ENCODE measurements at regions not wholly inside any gene's neighbourhood (a gene's known extent, or its start where the extent isn't known, plus 50 kb on each side); places are given as distances from the start of the nearest gene placed in this dataset.
A peak's percentile ranks its signal among the peaks of the same experiment; 100 is the strongest.

DNA sequence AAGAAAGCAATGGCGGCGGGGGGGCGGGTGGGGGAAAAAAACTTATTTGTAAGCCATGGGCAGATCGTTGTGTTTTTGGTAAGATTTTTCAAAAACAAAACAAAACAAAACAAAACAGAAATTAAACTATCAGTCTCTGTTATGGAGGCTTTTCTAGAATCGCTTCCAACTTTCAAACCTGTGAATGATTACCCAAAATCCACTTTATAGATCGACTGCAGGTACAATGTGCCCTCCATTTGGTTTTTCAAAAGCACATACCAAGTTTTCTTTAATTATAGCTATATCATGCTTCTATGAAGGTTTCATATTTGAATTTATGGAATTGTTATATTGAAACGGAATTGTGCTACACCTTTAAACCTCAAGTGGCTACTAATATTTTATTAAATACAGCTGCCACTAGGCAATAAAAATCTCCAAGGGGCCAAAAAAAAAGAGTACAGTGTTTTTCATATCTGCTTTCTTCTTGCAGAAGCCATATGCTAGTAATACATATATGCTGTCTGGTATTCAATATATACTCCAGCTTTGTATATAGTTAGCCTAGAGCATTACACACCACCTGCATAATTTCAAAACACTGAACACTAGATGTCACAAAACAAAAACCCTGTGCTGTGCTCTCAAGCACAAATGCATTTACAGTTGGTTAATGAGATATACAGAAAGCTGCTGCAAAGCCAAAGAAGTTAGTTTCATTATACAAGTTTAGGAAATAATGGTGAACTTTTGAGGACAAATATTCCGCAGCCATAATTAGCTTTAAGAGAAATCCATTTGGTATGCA, 683.8 kb upstream of the NR2F2 start:
- DNase-seq (ENCODE audit: low read depth): no peak

DNA sequence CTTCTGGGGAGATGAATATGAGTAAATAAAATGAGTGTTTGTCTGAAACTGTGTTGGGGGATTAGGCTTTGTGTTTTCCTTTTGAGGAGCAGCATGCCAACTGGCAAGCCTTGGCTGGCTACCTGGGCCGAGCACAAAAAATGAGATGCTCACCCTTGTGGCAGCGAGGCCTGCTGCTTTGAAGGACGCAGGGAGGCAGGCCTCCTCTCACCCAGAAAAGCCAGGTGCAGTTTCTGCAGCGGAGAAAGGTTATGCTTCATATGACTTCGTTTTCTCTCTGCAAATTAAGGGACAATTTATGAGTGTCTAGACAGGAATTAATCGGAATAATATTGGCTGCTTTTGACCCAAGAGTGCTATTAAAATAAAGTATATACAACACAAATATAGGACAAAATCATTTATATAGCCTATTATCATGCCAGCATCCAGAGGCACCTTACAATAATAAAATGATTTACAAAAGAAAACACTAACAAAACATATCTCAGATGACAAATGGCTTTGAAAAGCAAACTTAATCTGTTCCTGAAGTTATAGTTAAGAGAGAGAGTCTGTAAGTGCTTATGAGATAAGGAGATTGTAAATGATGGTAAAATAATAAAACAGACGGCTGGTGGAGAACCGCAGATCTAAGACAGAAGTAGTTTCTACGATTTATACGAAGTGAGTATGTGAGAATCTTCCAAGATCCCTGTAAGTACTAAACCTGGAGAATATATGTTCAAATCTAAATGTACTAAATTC, 682.8 kb upstream of the NR2F2 start:
- no peak for DNase-seq (ENCODE audit: low read depth)

DNA sequence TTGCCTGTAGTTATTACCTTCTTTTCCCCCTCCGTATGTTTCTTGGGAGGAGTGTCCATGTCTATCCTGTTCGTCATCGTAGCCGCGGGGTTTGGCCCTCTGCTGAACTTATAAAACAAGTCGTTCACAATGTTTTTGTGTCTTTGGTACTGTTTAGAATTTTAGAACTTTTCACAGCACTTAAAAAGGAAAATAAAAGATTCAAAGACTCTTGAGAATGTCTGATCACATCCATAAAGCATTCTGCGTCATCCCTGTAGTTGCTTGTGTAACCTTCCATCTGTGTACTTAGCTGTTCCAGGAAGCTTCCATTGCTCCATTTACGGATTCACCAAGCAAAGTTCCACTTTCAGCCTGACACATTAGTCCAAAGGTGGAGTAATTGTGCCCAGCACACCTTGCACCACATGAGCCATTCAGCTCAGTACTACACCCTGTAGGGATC, 677.1 kb upstream of the NR2F2 start:
- DNase-seq (ENCODE audit: low read depth): peak; percentile 79

DNA sequence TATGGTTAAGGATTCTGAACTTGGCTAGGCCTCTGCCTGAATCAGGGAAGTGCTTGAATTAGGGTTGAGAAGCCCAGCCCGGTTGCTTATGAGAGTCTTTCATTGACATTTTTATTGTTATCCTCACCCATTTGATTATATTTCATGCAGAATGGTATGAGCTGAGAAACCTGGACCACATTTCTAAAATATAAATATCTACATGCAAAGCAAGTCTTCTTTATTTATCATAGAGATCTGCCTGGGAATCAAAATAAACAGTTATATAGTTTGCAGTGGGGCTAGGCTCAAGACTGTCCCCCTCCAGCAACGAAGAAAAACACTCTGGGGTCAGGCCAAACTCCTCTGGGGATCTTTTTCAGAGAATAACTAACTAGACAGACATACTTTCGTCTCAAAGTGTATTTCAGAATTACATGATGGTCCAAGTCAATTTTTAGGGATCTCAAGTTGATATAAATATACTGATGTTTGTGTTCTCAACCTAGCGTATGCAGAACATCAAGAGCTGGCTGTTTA, 675.4 kb upstream of the NR2F2 start:
- DNase-seq (ENCODE audit: low read depth): no peak

DNA sequence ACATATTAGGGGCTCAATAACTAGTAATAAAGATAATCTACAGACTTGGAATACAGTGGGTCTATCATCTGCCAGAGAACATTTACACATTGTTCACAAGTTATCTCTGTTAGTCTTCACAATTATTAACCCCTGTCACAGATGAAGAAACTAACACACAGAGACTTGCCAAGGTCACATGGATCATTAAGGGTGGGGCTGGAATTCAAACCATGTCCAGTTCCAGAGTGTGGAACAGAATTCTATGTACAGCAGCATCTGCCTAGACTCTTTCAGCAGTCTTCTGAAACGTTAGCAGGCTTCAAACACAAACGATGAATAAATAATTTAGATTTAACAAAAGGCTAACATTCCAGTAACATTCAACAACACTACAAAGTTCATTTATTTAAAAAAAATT, 673.9 kb upstream of the NR2F2 start:
- no peak for DNase-seq (ENCODE audit: low read depth)

DNA sequence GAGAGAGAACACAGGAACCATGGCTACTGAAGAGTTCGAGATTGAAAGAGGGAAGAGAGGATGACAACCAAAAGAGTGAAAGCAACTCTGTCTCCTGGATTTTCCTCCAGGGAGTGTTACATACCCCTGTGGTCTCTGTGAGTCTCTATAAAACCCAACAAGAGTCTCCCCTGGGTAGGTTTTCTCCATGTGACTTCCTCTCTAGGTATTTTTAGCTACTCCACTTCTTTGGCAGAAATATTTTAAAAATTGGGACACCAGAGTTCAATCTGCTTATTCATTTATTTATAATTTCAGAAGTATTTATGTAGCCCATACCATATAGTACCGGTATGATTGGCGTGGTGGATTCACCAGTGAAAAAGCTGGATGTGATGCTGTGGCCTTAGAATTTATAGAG, 671.7 kb upstream of the NR2F2 start:
- no peak for DNase-seq (ENCODE audit: low read depth)

DNA sequence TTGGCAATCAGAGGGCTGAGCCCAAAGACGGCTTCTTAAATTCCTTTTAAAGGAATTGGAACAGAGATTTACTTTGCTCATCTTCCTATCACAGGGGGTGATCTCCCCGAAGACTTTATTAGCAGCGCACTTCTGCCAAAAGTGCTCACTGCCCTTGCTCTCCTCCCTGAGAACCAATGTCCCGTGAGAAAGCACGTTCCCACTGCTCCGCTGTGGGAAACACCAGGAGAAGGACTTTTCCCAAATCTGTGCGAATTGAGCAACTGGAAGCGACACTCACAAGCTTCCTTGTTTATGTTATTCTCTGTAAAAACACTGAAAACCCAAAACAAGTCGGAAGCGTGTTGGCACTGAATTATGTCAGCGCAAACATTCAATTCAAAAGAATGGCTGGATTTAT, 670.8 kb upstream of the NR2F2 start:
- DNase-seq (ENCODE audit: low read depth): no peak

DNA sequence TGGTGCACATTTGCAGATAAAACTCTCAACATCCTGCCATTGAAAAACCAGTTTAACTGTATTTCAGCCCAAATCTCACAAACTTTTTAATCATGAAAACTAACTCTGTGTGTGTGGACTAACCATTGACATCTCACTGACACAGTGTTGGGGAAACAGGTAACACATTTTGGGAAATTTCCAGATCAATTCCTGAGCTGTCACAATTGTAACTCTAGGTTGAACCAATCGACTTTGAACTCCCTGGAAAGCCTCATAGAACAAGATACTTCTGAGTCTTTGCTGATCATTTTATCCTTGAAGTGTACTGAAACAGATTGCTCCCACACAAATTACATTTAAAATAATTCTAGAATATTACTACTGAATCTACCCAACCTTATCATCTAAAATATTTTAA, 667.9 kb upstream of the NR2F2 start:
- DNase-seq (ENCODE audit: low read depth): no peak

DNA sequence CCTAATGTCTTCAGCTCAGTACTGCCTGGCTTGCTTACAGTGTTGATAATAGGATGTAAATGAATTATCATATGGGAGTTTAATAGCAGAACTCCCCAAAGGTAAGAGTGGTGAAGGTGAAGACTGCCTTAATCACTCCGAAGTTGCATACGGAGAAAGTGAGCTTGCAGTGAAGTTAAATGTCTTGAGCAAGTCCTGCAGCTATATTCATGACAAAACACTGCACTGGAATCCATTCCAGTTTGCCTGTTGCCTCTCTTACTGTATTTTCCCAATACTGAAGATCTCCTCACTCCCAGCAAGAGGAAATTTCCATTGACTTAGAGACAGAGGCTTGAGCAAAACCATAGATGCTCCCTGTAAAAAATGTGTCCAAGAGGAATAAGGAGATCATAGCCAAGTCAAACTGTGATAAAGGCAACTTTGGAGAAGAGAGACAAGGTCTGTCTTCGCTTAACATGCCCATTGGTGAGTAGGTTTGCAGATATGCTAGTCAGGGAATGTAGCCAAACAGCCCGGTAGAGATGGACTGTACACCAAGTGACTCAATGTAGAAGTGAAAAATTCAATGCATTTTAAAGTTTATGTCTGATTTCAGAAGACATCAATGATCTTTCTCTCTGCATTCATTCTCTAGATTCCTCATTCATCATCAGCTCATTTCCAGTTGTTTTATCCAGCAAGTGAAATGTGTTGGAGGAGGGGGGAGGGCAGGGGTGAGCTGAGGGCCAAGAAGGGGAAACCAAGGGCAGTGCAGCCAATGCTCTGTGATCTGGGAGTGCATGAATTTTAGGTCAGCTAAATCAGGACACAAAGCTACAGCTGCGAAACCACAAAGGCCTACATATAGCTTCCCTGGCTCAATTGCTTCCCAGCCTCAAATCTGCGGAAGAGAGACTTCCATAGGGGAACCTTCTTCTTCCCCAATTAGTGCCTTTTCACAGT, 667.1 kb upstream of the NR2F2 start:
- DNase-seq (ENCODE audit: low read depth): peak; percentile 19

DNA sequence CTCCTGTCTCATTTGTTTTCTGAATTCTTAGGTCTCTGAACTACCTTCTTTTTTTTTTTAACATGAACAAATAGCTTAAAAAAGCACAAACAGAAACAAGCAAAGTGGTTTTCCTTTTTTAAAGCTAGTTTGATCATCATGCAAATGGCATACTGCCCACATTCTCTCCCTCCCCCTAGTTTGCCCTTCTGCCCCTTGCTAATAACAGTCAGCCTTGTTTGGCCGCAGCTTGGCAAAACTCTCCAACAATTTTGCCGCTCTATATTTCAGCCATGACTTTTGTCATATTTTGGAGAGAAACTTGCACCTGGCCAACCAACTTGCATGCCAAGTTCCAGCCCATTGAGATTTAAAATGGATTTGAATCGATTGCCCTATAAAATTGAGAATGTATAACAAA, 666.0 kb upstream of the NR2F2 start:
- peak; percentile 33 for DNase-seq (ENCODE audit: low read depth)

DNA sequence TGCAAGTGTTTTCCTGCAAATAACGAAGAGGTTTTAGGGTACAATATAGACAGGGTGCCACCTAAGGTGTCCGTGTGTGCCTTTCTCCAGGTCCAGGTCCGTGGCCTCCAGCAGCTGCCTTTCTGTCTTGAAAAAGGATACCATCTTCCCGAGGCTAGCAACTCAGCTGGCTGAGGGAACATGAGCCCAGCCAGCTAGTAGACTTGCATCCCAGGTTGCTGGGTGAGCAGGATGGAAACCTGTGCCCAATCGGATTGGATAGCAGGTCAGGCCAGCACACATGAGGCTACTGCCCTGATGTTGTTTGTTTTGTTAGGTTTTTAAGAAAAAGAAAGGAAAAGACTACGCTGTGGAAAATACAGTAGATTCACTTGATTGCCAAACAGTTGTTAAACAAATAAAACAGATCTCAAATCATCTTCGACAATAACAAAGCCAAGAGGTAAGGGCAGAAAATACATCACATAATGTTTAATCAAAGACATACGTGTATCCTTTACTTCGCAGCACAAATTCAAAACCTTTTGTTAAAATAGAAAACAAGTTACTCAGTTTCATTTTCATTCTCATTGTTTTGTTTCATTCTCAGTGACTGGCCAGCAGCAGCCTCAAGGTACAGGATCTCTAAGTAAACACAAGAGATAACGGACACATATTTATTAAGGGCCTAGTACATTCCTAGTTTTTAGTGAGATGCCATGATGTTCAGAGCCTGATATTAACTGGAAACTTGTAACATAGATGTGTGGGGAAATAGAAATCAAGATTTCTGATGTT, 661.2 kb upstream of the NR2F2 start:
- peak; percentile 25 for DNase-seq (ENCODE audit: low read depth)

DNA sequence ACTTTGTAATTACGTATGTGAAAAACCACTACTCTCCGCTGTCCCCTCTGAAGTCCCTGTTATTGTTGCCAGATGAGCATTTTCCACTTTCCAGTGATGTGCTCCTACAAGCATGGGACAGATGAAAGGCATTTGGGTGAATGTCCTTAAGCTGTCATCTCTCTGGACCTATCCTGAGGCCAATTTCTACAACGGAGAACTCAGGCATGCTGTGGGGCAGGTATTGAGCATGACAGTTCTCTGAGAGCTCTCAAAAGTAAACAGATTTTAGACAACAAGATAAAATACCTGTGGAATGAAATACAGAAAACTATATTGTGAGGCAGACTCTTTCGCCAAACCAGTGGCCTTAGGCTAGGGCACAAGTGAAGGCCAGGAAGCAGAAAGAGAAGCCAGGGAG, 656.5 kb upstream of the NR2F2 start:
- no peak for DNase-seq (ENCODE audit: low read depth)

DNA sequence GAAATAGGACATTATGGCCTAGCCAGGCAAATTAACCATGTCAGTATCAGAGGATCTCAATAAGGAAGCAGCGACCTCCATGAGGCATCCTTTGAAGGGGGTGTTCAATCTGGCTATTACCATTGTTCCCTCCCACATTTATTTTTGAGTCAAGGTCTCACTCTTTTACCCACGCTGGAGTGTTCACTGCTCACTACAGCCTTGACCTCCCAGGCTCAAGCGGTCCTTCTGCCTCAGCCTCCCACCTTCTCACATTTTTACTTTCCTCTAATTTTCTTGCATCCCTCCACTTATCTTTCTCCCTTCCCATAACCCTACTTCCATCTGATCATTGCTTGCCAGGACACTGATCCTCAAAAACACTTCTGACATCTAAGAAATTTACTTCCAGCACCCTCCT, 654.0 kb upstream of the NR2F2 start:
- DNase-seq (ENCODE audit: low read depth): no peak

DNA sequence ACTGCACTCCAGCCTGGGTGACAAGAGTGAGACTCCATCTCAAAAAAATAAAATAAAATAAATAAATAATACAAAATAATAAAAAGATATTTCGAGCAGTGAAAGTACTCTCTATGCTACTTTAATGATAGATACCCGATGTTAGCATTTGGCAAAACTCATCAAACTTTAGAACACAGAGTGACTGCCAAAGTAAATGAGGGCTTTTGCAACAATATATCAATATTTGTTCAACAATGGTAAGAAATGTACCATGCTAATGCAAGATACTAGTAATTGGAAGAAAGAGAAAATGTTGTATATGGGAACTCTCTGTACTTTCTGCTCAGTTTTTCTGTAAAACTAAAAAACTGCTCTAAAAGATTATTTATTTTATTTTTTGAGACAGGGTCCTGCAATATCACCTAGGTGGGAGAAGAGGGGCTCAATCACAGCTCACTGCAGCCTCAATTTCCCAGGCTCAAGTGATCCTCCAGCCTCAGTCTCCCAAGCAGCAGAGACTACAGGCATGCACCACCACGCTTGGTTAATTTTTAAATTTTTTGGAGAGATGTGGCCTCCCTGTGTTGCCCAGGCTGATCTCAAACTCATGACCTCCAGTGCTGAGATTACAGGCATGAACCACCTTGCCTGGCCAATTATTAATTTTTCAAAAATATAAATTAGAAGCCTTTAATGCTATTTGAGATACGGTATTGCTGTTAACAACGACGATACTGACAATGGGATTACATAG, 650.5 kb upstream of the NR2F2 start:
- no peak for DNase-seq (ENCODE audit: low read depth)

DNA sequence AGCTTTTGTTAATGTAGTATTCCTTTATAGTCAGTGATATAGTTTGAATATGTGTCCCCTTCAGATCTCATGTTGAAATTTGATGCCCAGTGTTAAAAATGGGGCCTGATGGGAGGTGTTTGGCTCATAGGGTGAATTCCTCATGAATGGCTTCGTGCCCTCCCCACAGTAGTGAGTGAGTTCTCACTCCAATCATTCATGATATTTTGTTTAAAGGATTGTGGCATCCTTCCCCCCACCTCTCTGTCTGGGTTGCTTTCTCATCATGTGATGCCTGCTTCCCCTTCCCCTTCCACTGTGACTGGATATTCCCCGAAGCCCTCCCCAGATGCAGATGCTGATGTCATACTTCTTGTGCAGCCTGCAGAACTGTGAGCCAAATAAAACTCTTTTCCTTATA, 649.8 kb upstream of the NR2F2 start:
- DNase-seq (ENCODE audit: low read depth): no peak

DNA sequence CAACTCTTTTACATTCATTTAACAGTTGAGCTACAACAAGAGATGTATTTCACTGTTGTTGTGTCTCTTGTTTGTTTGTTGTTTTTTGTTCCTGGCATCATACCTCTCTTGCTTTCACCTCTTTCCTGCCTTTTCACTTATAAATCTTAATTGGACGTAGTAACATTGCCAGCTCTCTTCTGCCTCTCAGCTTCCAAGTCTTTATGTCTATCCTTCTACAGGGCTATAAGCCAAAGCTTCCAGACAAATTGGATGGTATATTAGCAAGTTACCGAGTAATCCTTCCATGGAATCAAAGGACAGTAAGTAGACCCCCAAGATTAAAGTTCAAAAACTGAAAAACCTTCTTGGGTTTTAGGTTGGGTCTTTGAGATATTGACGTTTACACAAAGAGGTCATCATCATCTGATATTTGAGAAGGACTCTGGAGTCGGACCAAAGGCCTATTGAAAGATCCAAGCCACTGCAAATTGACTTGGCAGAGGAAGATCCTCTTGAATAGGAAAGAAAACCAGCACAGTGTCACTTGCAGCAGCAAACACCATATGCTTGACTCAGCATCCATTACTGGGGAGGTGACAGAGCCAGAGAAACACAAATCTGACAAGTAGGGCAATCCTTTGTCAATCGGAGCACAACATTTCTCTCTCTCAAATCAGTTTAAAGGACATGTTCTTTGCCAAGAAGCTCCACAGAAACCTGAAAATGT, 648.5 kb upstream of the NR2F2 start:
- no peak for DNase-seq (ENCODE audit: low read depth)

DNA sequence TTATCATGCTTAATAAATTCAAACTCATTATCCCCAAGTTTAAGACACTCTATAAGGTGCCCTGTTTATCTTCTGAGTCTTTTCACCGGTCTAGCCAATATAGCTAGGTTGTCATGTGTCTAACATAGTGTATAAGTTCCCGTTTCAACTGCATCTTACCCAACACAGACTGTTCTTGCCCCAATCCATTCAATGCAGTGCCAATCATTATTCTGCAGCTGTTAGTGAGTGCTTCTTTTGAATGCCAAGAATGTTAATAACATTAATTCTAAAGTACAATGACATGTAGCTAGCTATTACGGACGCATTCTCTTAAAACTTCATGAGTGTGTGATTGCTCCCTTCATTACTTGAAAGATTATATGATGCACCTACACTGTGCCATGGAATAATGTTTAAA, 646.4 kb upstream of the NR2F2 start:
- no peak for DNase-seq (ENCODE audit: low read depth)

DNA sequence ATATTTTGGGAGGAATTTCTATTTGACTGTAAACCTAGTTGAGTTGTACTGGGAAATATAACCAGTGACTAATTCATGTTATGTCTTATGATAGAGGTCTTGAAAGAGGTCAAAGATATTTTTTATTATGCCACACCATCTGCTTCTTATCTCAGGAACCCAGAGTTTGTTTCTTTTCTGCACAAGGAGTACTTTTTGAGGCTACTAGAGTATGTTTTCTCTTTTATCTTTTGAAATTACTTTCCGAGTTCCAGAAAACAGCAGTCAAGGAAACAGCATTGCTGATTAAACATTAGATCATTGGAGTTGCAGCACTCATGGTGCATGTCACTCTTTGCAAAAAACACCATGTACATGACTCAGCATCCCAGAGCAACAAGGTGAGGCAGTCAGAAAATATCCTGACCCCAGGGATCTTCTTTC, 645.8 kb upstream of the NR2F2 start:
- peak; percentile 69 for DNase-seq (ENCODE audit: low read depth)

DNA sequence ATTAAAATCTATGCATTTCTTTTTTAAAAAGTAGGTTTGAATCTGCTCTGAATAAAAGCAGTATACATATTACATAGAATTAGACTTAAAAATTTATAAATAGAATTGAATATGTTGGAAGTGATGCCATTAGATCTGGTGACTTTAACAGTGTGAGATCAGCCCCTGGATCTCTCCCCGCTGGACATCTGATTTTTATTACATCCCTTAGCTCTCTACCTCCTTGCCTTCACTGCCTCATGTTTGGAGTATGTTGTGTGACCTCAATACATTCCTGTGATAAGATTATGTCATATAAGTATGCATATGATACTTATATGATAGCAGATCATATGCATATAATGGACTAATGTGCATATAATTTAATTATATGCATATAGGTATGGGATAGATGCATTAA, 643.4 kb upstream of the NR2F2 start:
- no peak for DNase-seq (ENCODE audit: low read depth)

DNA sequence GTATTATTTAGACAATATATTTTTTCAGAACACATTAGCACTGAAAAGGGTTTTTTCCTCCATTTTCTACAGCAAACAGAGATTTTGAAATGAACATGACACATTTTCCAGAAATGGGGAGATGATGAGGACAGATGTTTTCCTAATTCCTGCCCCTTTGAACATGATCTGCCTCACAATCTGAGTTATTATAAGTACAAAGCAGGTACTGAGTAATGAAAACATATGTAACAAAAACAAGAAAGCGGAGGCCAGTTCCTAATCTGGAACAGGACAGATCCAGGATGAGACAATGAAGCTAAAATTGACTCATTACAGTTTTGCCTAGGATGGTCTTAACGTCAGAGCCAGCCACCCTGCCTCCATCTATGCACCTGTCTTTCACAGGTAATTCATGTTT, 642.8 kb upstream of the NR2F2 start:
- no peak for DNase-seq (ENCODE audit: low read depth)

Data from RPMI7951 (cell line).